Activated CD8-positive, alpha-beta T cell treated with anti-CD3 and anti-CD28 coated beads for 36 hours (primary cell): ENCODE measurements at regions not wholly inside any gene's neighbourhood (a gene's known extent, or its start where the extent isn't known, plus 50 kb on each side); places are given as distances from the start of the nearest gene placed in this dataset.

Experiments
- ATAC-seq: fragments of 200-7000 bp; cut with Tn5 transposase; one replicate; pipeline ENCODE4 v1.10.0; 2021; ENCODE audit warnings: mild to moderate bottlenecking, moderate library complexity
- CTCF ChIA-PET: fragments of 350-600 bp; sonication (Branson Sonifier 250); formaldehyde crosslinking; loops from one replicate; lab custom pipeline; 2021; ENCODE audit warnings: antibody characterized with exemption; lab: Charles Lee
- POLR2A ChIA-PET: fragments of 350-600 bp; sonication (Branson Sonifier 250); formaldehyde crosslinking; loops from one replicate; lab custom pipeline; 2021; ENCODE audit warnings: antibody characterized with exemption; lab: Charles Lee
- DNase-seq: peaks from one replicate; pipeline ENCODE4 v3.0.0-alpha.2; 2020
- H3K27ac Mint-ChIP-seq: one replicate; pipeline ENCODE4 v1.8.0; 2021; ENCODE audit warnings: mild to moderate bottlenecking, mixed read lengths
- H3K27me3 Mint-ChIP-seq: one replicate; pipeline ENCODE4 v1.8.0; 2021; ENCODE audit warnings: mixed read lengths
- H3K36me3 Mint-ChIP-seq: one replicate; pipeline ENCODE4 v1.8.0; 2021; ENCODE audit warnings: low read depth, mixed read lengths
- H3K4me1 Mint-ChIP-seq: one replicate; pipeline ENCODE4 v1.8.0; 2021; ENCODE audit warnings: low read depth, mixed read lengths
- H3K4me3 Mint-ChIP-seq: one replicate; pipeline ENCODE4 v1.8.0; 2021; ENCODE audit warnings: mild to moderate bottlenecking, moderate library complexity, mixed read lengths
- H3K9me3 Mint-ChIP-seq: one replicate; pipeline ENCODE4 v1.8.0; 2021; ENCODE audit warnings: mixed read lengths
- intact Hi-C: fragments of 100-400 bp; cut with micrococcal nuclease; formaldehyde crosslinking; loops from one replicate; pipeline ENCODE4 v1.10.0; 2022
- TF ChIP-seq, protein P1 (sequence below): fragments of 200-600 bp; IDR thresholded peaks from one replicate; pipeline ENCODE4 v1.8.0; 2022; ENCODE audit warnings: antibody characterized with exemption, mild to moderate bottlenecking

DNA sequence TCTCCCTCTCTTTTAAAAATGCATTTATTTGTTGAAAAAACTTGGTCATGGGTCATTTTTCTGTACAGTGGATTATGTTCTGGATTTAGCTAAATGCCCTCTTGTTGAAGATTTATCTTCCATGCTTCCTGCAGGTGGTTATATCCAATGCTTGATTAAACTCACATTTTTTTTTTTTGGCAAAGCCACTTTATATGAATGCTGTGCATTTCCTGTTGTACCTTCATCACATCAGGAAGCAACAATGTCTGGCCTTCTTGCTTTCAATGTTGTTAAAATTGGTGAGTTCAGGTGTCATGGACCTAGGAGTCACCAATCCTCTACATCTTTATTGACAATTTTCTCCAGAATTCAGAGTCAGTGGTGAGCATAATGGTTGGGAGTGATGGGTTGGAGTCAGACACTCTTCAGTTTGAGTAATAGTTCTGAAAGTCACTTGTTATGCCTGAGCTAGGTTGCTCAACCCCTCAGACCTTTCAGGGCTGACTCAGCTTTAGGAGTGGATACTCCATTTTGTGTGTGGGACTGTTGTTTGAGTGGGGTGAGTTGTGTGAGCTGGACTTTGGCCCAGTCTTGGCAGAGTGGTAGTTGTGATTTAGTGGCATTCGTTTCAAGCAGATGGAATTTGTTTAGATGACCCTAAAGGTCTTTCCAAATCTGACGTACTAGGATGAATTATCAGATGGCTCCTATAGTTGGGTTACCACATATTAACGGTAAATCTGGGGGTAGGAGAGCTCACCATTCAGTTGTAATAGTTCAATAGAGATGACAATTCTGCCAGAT is 213.5 kb upstream of the ZNF32 start:
- no peak for DNase-seq
- POLR2A ChIA-PET: no interaction called here
- H3K27ac Mint-ChIP-seq: no peak overlapping the region
- no peaks in the 10 kb centered on the region for H3K9me3 Mint-ChIP-seq
- H3K4me1 Mint-ChIP-seq: no peaks in the 10 kb centered on the region
- H3K36me3 Mint-ChIP-seq: no peaks in the 10 kb centered on the region
- no peaks in the 10 kb centered on the region for H3K27me3 Mint-ChIP-seq
- CTCF ChIA-PET: no interaction called here
- no peak for ATAC-seq
- no peak overlapping the region for H3K4me3 Mint-ChIP-seq
- TF ChIP-seq, protein P1, sequence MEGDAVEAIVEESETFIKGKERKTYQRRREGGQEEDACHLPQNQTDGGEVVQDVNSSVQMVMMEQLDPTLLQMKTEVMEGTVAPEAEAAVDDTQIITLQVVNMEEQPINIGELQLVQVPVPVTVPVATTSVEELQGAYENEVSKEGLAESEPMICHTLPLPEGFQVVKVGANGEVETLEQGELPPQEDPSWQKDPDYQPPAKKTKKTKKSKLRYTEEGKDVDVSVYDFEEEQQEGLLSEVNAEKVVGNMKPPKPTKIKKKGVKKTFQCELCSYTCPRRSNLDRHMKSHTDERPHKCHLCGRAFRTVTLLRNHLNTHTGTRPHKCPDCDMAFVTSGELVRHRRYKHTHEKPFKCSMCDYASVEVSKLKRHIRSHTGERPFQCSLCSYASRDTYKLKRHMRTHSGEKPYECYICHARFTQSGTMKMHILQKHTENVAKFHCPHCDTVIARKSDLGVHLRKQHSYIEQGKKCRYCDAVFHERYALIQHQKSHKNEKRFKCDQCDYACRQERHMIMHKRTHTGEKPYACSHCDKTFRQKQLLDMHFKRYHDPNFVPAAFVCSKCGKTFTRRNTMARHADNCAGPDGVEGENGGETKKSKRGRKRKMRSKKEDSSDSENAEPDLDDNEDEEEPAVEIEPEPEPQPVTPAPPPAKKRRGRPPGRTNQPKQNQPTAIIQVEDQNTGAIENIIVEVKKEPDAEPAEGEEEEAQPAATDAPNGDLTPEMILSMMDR: no peak
- intact Hi-C loops: no loop called here

DNA sequence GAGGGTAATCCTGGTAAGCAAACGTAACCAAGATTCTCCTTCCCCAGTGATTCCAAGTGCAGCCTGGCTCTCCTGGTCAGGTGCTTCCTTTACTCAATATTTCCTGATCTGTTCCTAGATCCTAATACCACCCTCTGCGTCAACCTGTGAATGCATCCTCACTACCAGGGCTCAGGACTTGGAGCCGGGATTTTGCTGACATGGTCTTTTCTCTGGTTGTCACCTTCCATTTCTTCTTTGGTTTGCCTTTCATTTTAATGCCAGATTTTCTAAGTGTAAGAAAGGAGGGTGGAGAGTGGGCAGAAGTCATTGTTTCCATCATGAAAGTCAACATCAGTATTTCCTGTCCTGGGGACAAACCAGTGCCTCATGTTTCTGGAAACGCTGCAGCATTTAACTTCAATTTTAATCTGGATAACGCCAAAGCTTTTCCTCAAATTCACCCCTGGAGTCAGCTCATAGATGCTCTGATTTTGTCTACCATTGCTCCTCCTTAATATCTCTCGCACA is 210.4 kb upstream of the ZNF32 start:
- Mint-ChIP-seq H3K4me1 (no peaks in the 10 kb centered on the region), H3K36me3 (no peaks in the 10 kb centered on the region), H3K4me3 (no peak overlapping the region), H3K9me3 (no peaks in the 10 kb centered on the region), H3K27ac (no peak overlapping the region), H3K27me3 (no peaks in the 10 kb centered on the region)
- ChIA-PET CTCF (no interaction called here), POLR2A (no interaction called here)
- DNase-seq (no peak), ATAC-seq (no peak)
- TF ChIP-seq, protein P1: no peak
- intact Hi-C loops: no loop called here

DNA sequence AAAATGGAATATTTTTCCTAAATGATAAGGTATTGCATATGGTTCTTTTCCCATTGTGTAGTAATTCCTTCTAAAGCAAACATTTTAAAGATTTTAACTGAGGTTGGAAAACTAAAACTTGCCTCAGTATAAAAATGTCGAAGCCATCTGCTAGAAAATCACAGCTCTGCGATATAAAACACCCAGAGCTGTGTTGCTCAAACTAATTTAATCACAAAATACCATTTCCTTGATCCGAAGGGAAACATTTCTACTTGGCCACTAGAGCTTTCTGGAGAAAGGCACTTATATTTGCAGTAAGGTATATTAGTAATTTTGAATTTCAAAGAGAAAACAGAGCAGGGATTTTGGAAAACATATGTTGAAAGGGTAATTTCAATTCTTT is 209.2 kb upstream of the ZNF32 start:
- Mint-ChIP-seq H3K4me3 (no peak overlapping the region), H3K9me3 (no peaks in the 10 kb centered on the region), H3K36me3 (no peaks in the 10 kb centered on the region), H3K4me1 (no peaks in the 10 kb centered on the region), H3K27ac (no peak overlapping the region), H3K27me3 (no peaks in the 10 kb centered on the region)
- intact Hi-C loops: no loop called here
- ChIA-PET POLR2A (no interaction called here), CTCF (no interaction called here)
- DNase-seq (no peak), ATAC-seq (no peak)
- TF ChIP-seq, protein P1: no peak

DNA sequence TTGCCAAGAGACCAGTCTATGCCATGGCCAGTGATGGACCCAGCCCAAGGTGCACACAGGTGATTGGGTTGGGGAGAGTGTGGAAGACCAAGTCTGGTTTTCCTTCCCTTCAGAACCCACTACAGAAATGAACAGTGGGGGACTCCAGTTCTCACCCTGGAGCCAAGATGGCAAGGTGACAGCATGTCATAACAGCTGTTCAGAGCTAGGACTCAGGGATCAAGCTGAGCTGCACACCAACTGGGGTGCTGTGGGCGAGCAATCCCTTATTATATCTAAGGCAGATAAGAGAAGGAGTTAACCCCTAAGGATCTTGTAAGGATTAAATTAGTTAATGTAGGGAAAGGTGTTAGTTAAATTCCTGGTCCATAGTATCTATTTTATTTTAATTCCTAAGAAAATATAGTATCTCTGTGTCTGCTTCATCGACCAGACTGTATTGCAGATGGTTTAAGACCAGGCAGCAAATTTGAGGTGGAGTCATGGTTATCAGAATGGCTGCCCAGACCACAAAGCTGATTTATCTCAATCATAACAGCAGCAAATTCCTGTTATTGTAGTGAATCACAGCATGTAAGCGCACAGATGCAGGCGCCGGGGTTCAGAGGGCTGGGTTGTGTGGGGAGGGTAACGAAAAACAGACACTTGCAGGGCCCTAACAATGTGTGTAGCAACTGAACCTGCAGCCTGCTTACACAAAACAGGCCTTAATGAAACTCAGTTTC is 208.7 kb upstream of the ZNF32 start:
- no peaks in the 10 kb centered on the region for H3K4me1 Mint-ChIP-seq
- no peaks in the 10 kb centered on the region for H3K36me3 Mint-ChIP-seq
- H3K4me3 Mint-ChIP-seq: no peak overlapping the region
- no peak for ATAC-seq
- no peaks in the 10 kb centered on the region for H3K27me3 Mint-ChIP-seq
- CTCF ChIA-PET: no interaction called here
- POLR2A ChIA-PET: no interaction called here
- no peak overlapping the region for H3K27ac Mint-ChIP-seq
- TF ChIP-seq, protein P1: no peak
- no peak for DNase-seq
- no peaks in the 10 kb centered on the region for H3K9me3 Mint-ChIP-seq
- intact Hi-C loops: no loop called here

DNA sequence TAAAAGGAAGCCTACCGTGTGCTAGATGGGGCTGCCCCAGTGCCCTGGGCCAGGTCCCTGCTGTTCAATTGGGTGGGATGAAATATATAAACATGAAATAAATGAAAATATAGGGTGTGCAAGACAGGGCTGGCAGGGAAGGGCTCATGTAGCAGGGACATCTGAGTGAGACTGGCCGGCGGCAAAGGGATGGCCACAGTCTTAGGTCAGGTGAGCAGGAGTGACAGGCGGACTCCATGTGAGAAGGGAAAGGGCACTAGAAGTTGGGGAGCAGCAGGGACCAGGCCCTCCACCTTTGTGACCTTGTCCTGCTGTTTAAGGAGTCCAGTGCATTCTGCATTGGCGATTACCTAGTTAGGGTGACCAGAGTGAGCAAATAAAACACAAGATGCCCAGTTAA is 207.6 kb upstream of the ZNF32 start:
- H3K4me3 Mint-ChIP-seq: no peak overlapping the region
- no peaks in the 10 kb centered on the region for H3K27me3 Mint-ChIP-seq
- TF ChIP-seq, protein P1: no peak
- DNase-seq (no peak), ATAC-seq (no peak)
- no peaks in the 10 kb centered on the region for H3K4me1 Mint-ChIP-seq
- H3K27ac Mint-ChIP-seq: no peak overlapping the region
- no peaks in the 10 kb centered on the region for H3K36me3 Mint-ChIP-seq
- intact Hi-C loops: no loop called here
- POLR2A ChIA-PET: no interaction called here
- CTCF ChIA-PET: no interaction called here
- H3K9me3 Mint-ChIP-seq: no peaks in the 10 kb centered on the region
